Superior temporal gyrus (tissue), 1 donor: ENCODE measurements at regions not wholly inside any gene's neighbourhood (a gene's known extent, or its start where the extent isn't known, plus 50 kb on each side); places are given as distances from the start of the nearest gene placed in this dataset.

Experiments
- DNase-seq: peaks from one replicate; pipeline ENCODE4 v3.0.0-alpha.2; 2016; ENCODE audit errors: extremely low spot score

- DNase-seq: no peak
Observed at GRCh38 chr5:8050616-8051175, 181.7 kb downstream of the MTRR start.

DNA sequence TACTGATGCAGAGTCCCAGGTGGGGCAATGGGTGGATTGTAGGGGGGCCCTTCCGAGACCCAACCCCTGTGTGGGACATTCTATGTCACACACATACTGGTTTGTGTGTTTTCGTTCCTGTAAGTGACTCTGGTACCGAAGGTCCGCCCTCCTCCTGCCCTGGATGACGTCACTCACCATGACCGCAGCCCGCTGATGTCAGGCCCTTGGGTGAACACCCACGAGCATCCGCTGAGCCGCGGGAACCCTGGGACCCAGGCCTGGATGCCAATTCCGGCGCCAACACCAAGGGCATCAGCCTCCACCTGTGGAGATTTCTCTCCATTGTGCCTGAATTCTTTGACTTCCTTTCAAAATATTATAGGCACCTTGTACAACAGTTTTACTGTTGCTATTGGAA lies 184.3 kb downstream of the MTRR start:
- no peak for DNase-seq

GRCh38 chr5:8057769-8058168 lies 188.8 kb downstream of the MTRR start:
- no peak for DNase-seq

GRCh38 chr5:8058616-8059190 lies 189.8 kb downstream of the MTRR start:
- DNase-seq: no peak

GRCh38 chr5:8059337-8059736 lies 190.4 kb downstream of the MTRR start:
- no peak for DNase-seq

- no peak for DNase-seq
Observed at GRCh38 chr5:8060235-8060952, 191.4 kb downstream of the MTRR start.

DNA sequence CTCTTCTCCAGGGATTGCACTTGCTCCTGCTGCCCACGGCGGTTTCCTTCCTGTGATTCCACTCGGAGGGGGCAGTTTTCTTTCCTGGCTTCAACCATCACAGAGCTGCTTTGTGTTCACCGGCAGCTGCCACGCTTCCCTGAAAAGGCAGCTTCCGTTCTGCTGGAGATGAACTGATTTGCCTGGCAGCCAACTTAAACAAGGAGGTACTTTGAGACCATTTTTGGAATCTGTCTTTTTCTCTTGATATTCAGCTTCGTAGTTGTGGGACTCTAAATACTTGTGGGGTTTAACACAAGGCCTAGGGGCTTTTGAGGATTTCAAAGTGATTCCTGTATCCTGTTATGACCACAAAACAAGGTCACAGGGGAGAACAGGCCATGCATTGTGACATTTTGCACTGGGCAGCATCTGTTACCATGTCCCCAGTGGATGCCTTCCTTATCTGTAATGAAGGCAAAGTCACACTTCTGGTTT lies 192.0 kb downstream of the MTRR start:
- DNase-seq: peak; percentile 43

GRCh38 chr5:8062521-8062920 lies 193.6 kb downstream of the MTRR start:
- no peak for DNase-seq

GRCh38 chr5:8068078-8068477 lies 199.1 kb downstream of the MTRR start:
- DNase-seq: no peak

DNA sequence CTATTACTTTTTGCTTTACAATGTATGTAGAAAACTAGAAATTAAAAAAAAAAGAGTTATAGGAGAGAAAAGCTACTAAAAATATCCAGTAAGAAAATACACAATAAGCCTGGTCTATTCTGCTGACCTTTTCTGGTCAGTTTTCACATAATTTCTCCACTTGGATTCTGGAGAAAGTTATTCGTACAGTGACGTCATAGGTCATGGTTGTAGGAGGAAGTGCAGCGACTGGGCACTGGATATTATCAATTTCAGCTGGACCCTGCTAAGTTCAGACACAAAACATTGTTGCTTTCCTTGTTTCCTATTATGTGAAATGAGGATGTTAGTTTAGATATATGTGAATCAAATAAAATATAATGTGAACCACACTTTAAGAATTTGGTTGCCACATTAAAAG lies 201.2 kb downstream of the MTRR start:
- no peak for DNase-seq

DNA sequence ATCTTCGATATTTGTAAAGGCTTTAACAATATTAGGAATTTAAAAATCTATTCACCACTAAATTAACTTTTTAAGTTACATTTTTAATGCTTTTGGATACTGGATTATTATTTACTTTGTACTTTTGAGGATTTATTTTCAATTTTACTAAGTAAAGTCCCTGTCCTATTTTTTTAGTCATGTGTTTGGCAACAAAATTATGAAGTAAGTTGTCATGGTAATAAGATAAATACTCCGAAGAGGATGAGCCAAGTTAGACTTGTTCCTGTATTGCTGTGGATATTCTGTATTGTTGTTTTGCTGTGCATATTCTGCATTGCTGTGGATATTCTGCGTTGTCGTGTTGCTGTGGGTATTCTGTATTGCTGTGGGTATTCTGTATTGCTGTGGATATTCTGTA lies 210.1 kb downstream of the MTRR start:
- DNase-seq: no peak

DNA sequence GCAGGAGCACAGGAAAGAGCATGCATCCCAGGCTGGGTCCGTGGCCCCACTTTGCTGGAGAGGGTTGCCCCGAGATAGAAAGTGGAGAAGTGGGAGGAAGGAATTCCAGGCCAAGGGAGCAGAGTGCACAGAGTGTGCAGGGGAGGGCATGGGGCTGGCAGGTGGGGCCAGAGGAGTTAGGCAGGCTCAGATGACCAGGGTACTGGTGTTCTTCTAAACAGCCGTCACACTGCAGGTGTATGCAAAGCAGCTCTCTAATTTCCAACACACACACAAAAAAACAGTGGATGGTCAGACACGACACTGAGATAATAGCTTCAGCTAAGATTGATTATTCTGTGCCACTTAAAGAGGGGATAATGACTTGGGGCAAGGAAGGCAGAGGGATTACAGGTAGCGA lies 212.2 kb downstream of the MTRR start:
- DNase-seq: no peak

GRCh38 chr5:8093669-8094068 lies 224.7 kb downstream of the MTRR start:
- no peak for DNase-seq

GRCh38 chr5:8094304-8094703 lies 225.4 kb downstream of the MTRR start:
- DNase-seq: no peak

- DNase-seq: no peak
Observed at GRCh38 chr5:8097146-8097545, 228.2 kb downstream of the MTRR start.

DNA sequence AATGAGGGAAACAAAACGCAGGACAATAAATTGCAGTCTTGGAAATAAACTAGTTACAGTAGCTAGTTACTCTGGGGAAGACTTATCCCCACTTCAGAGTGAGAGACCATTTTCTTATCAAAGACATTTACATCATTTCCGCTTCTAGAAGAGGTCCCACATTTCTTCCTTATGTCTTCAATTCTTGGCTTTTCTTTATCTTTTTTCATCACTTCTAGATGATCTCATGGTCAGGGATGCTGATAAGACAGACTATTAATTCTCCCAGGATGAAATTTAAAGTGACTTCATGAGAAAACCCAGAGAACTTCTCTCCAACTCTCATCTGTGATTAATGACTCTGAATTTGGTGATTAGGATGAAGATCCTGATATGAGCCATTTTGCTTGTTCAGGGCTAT lies 229.1 kb downstream of the MTRR start:
- DNase-seq: no peak

DNA sequence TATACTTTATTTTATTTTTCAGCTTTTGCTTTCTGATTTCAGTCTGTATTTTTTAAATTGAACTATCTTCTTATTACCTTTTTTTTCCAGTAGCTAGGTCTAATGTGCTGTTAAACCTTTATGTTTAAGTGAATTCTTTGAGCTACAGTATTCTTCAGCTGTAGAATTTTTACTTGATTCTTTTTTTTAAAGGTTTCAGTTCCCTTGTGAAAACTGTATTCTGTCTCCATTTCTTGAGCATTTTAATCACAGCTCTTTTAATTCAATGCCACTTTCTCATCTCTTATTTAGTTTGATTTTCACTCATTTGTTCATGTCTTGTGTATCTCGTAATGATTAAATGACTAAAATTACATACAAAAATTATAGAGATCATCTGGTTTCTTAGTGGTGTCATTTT lies 233.8 kb downstream of the MTRR start:
- DNase-seq: no peak

GRCh38 chr5:8114597-8115266 lies 245.8 kb downstream of the MTRR start:
- no peak for DNase-seq

DNA sequence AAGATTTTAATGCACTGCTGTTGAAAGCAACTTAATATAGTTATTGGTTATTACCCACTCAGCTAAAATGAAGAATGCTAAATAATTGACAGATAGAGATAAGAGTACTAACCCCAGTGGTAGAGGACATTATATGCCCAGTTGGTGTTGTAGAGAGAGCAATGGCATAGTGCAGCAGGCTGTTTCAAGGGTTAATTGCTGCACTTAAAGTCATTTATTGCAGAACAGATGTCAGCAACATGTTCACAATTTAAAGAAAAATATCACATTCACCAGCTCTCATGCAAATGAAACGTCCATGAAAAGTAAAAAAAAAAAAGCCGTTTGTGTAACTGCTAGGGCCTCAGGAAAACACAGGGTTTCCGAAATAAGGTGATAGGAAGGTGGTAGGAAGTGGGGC lies 254.6 kb downstream of the MTRR start:
- DNase-seq: no peak

GRCh38 chr5:8134609-8135008 lies 265.7 kb downstream of the MTRR start:
- DNase-seq: no peak

- DNase-seq: no peak
Observed at GRCh38 chr5:8135742-8136141, 266.8 kb downstream of the MTRR start.

GRCh38 chr5:8136271-8136670 lies 267.3 kb downstream of the MTRR start:
- no peak for DNase-seq
